A673 (cell line): ENCODE measurements at regions not wholly inside any gene's neighbourhood (a gene's known extent, or its start where the extent isn't known, plus 50 kb on each side); places are given as distances from the start of the nearest gene placed in this dataset.

Experiments
- BruUV-seq: library from RNA; stranded (reverse); fragments of 400-500 nt; replicated peaks from 2 replicates; lab custom pipeline; 2021; lab: Mats Ljungman, UMichigan
- CTCF ChIA-PET: fragments of 300-600 bp; sonication (Branson Sonifier 250); formaldehyde crosslinking; loops from one replicate; lab custom pipeline; 2022; ENCODE audit warnings: antibody characterized with exemption; lab: Charles Lee
- POLR2A ChIA-PET: fragments of 300-600 bp; sonication (Branson Sonifier 250); formaldehyde crosslinking; loops from one replicate; lab custom pipeline; 2022; ENCODE audit warnings: antibody characterized with exemption; ENCODE audit not compliant: low non-redundant PET; lab: Charles Lee
- DNase-seq: peaks from one replicate; pipeline ENCODE4 v3.0.0-alpha.2; 2015; ENCODE audit warnings: low spot score
- H3K27ac ChIP-seq: fragments of 200-600 bp; sonication (generic); 2 replicates; pipeline ENCODE4 v1.5.1; 2016; ENCODE audit warnings: mixed run types, low read depth, mild to moderate bottlenecking, mixed read lengths, antibody characterized with exemption, low read length; ENCODE audit not compliant: poor library complexity, severe bottlenecking
- H3K27me3 ChIP-seq: fragments of 200-600 bp; sonication (generic); replicated peaks from 2 replicates; pipeline ENCODE4 v1.6.1; 2017; ENCODE audit warnings: mixed run types, low read depth, mild to moderate bottlenecking, mixed read lengths, antibody characterized with exemption, low read length; ENCODE audit not compliant: insufficient read depth, poor library complexity
- H3K36me3 ChIP-seq: fragments of 200-600 bp; sonication (generic); 2 replicates; pipeline ENCODE4 v1.6.1; 2016; ENCODE audit warnings: mixed run types, mild to moderate bottlenecking, mixed read lengths, antibody characterized with exemption, low read length; ENCODE audit not compliant: insufficient read depth, poor library complexity, severe bottlenecking
- H3K4me1 ChIP-seq: fragments of 200-600 bp; sonication (generic); 2 replicates; pipeline ENCODE4 v1.6.1; 2017; ENCODE audit warnings: mixed run types, mild to moderate bottlenecking, mixed read lengths, antibody characterized with exemption, low read length; ENCODE audit not compliant: insufficient read depth, poor library complexity, severe bottlenecking
- H3K4me3 ChIP-seq: fragments of 200-600 bp; sonication (generic); 2 replicates; pipeline ENCODE4 v1.5.1; 2016; ENCODE audit warnings: low read depth, mixed run types, mild to moderate bottlenecking, mixed read lengths, low read length; ENCODE audit not compliant: poor library complexity, severe bottlenecking
- H3K9me3 ChIP-seq: fragments of 200-600 bp; sonication (generic); 2 replicates; pipeline ENCODE4 v1.6.1; 2016; ENCODE audit warnings: mixed run types, low read depth, mild to moderate bottlenecking, mixed read lengths, antibody characterized with exemption, low read length; ENCODE audit not compliant: poor library complexity, severe bottlenecking
- EZH2 ChIP-seq: fragments of 200-600 bp; sonication (generic); IDR thresholded peaks from 2 replicates; pipeline ENCODE4 v1.6.1; 2017; ENCODE audit warnings: borderline replicate concordance, low read depth, mild to moderate bottlenecking, mixed read lengths, antibody characterized with exemption, low read length; ENCODE audit not compliant: poor library complexity, severe bottlenecking
- intact Hi-C: fragments of 100-400 bp; cut with micrococcal nuclease; formaldehyde crosslinking; loops from one replicate; pipeline ENCODE4 v1.10.0; 2022; ENCODE audit not compliant: unreplicated experiment
- TF ChIP-seq, protein P1 (sequence below): fragments of 300-800, 200-600 bp; sonication (generic); conservative IDR thresholded peaks from 2 replicates; pipeline ENCODE4 v1.5.1; 2017; ENCODE audit warnings: low read depth, mild to moderate bottlenecking, antibody characterized with exemption, low read length, moderate library complexity, mixed read lengths

DNA sequence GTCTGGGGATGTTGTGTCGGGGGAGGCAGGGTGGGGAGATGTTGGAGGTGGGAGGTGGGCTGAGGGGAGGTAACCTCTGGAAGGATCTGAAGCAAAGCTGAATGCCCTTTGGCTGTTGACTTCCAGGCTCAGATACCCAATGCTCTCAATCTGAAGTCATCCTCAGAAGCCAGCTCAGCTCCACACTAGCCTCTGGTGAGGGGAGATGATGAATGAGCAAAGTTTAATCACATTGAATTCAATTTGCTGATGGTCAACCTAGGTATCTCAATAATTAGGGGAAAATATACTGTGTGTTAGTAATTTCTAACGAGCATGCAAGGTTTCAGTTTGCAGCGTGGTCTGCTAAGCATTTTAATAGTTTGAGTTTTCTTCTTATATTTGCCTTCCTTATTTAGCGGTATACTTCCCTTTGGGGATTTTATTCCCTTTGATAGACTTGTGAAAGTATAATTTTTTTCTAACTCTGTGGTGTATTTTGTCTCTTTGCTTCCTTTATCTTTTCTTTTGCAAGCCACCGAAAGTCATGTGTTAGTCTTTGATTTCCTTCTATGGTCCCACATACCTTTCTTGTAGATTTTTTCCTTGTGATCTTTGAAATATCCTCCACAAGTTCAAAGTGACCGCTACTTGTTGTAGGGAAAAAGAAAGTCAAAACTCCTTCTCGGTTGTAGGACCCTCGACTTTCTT is 146.3 kb upstream of the LEF1 start:
- no peaks in the 10 kb centered on the region for H3K36me3 ChIP-seq
- DNase-seq = no peak
- no peaks in the 10 kb centered on the region for H3K4me1 ChIP-seq
- POLR2A ChIA-PET = no interaction called here
- intact Hi-C loops = no loop called here
- BruUV-seq = no TSS peak
- CTCF ChIA-PET = no interaction called here
- H3K4me3 ChIP-seq = no peak overlapping the region
- no peak overlapping the region for H3K27ac ChIP-seq
- H3K9me3 ChIP-seq = no peaks in the 10 kb centered on the region
- no peak for TF ChIP-seq EZH2
- TF ChIP-seq, protein P1, sequence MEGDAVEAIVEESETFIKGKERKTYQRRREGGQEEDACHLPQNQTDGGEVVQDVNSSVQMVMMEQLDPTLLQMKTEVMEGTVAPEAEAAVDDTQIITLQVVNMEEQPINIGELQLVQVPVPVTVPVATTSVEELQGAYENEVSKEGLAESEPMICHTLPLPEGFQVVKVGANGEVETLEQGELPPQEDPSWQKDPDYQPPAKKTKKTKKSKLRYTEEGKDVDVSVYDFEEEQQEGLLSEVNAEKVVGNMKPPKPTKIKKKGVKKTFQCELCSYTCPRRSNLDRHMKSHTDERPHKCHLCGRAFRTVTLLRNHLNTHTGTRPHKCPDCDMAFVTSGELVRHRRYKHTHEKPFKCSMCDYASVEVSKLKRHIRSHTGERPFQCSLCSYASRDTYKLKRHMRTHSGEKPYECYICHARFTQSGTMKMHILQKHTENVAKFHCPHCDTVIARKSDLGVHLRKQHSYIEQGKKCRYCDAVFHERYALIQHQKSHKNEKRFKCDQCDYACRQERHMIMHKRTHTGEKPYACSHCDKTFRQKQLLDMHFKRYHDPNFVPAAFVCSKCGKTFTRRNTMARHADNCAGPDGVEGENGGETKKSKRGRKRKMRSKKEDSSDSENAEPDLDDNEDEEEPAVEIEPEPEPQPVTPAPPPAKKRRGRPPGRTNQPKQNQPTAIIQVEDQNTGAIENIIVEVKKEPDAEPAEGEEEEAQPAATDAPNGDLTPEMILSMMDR = no peak
- peaks cover 3% of the 10 kb centered on the region for H3K27me3 ChIP-seq

DNA sequence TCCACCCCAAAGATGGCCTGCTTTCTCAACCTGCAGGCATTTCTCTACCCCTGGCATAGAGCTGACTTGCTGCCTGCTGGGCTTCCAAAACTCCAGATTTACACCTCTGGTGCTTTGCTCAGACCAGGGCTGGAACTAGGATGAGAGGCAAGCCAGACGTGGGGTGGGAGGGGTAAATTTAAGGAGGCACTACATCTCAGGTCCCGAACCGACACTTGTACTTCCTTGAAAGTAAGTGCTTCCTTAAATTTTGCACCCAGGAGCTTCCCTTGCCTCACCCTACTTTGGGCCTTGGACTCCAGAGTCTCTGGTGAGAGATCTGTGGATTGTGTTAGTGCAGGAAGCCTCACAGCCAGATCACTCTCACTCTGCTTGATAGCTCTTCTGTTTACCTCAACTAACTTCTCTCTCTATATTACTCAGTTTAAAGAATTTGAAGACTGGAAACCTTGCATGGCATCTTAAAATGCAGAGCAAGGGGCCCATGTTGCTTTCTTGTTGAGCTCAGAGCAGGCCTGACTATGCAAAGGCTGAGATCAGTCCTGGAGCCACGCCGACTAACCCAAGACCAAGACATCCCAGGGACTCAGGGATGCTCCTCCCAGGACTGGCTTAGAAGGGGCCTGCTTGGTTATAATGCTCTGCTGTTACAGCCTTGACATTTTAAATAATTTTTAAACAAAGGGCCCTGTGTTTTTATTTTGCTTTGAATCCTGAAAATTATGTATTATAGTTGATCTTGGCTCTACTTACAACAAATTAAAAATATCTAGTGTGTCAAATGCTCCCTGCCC is 145.0 kb upstream of the LEF1 start:
- ChIA-PET POLR2A (no interaction called here), CTCF (no interaction called here)
- TF ChIP-seq, protein P1 = no peak
- TF ChIP-seq EZH2 = no peak
- Histone ChIP-seq H3K4me1 (no peaks in the 10 kb centered on the region), H3K27ac (no peak overlapping the region), H3K9me3 (no peaks in the 10 kb centered on the region), H3K27me3 (peaks cover 3% of the 10 kb centered on the region), H3K36me3 (no peaks in the 10 kb centered on the region), H3K4me3 (no peak overlapping the region)
- intact Hi-C loops = no loop called here
- BruUV-seq = no TSS peak
- no peak for DNase-seq

DNA sequence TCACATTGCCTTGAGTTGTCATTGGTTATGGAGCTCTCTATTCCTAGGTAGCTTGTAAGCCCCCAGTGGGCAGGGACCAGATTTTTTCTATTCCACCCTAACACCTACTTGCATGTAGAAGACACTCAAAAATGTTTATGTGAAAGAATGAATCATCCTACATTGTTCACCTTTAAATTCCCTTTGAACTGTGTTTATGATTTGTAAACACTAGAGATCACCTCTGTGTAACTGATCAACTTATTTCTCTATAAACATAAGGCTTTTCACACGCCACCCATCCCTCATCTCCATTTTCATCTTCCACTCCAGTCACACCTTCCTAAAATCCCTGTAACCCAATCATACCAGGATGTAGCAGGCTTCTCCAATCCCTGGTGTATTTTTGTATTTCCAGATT is 142.6 kb upstream of the LEF1 start:
- intact Hi-C loops = no loop called here
- CTCF ChIA-PET = no interaction called here
- BruUV-seq = no TSS peak

More for the DNA sequence above, 142.6 kb upstream of the LEF1 start:
- Histone ChIP-seq H3K4me1 (no peaks in the 10 kb centered on the region), H3K27me3 (no peaks in the 10 kb centered on the region), H3K9me3 (no peaks in the 10 kb centered on the region), H3K36me3 (no peaks in the 10 kb centered on the region), H3K27ac (no peak overlapping the region), H3K4me3 (no peak overlapping the region)
- TF ChIP-seq EZH2 = no peak
- TF ChIP-seq, protein P1 = no peak
- no peak for DNase-seq
- POLR2A ChIA-PET = no interaction called here
